IPS-18c (cell line): ENCODE measurements at regions not wholly inside any gene's neighbourhood (a gene's known extent, or its start where the extent isn't known, plus 50 kb on each side); places are given as distances from the start of the nearest gene placed in this dataset.

Experiments
- H3K4me3 ChIP-seq: 2 replicates; pipeline ENCODE4 v1.7.0; 2013; ENCODE audit warnings: low read depth, mild to moderate bottlenecking, low read length, moderate library complexity; ENCODE audit not compliant: insufficient read depth
- H3K9me3 ChIP-seq: one replicate; pipeline ENCODE4 v1.6.1; 2013; ENCODE audit warnings: mild to moderate bottlenecking, low read length, moderate library complexity; ENCODE audit not compliant: control insufficient read depth, insufficient read depth

DNA sequence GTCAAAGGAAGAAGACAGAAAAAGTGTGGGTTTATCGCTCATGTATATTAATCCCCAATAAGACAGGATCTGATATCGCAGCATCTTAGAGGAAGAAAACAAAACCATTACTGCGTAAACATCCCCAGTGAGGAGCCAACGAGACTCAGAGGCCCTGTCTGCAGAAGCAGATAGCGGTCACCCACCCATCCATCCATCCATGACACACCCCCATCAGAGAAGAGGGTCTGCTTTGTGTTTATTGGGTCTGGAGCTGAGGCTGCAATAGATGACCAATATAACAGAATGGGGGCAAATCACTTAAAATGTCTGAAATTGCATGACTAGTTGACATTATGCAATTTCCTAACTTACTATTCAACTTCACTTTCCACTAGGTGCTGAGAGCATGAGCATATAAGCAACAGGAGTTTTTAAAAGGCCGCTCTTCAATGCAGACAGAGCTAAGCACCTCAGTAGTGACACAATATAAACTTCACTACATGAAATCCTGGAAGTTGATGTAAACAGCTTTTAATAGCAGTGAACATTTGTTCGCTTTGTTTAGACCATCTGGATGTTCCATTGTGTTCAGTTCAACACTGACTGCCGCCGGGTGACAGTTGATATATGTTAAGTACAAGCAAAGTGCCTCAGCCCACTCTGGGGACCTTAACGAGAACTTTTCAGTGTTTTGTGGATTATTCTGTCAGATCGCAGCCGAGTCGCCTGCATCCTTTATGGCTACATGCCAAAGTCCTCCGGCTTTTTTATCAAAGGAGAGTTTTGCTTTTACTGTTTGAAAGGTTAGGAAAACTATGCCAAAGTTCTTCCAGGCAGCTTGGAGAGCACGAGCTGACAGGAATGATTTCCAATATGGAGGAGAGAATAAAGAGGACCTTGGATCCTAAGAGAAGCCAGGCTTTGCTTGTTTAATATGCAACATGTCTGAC lies 167.5 kb downstream of the ZNF281 start:
- Histone ChIP-seq H3K4me3 (no peak overlapping the region), H3K9me3 (no peaks in the 10 kb centered on the region)

- Histone ChIP-seq H3K9me3 (no peaks in the 10 kb centered on the region), H3K4me3 (no peak overlapping the region)
Measured at GRCh38 chr1:200240656-200241055, 169.2 kb downstream of the ZNF281 start.

DNA sequence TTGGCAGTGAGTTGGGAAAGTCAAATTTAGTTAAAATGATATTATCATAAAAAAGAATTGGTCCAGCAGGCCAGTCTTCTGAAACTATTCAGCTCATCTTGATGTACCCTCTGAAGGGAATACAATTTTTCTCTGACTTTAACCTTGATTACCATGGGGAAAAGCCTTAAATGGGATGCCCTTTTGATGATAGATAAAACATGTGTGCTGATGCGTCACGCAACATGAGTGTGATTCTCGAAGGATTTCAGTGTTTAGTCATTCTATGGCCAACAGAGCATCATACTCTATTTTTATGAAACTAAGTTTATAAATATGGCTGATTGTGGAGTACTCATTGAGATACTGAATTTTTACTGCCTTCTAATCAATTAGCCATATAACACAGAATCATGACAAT lies 171.5 kb downstream of the ZNF281 start:
- Histone ChIP-seq H3K9me3 (no peaks in the 10 kb centered on the region), H3K4me3 (no peak overlapping the region)

DNA sequence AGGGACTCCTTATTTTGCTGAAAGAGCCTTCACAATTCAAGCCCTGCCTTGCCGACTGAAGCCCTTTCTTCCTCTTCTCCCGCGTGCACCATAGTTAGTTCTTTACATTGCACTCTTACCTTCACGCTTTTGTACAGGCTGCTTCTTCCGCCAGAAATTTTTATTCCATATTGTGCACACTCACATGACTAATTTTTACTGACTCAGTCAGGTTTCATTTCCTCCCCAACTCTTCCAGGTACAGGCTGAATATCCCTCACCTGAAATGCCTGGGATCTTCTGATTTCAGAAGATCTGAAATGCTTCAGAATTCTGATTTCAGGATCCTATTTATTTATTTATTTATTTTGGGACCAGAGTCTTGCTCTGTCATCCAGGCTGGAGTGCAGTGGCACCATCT lies 172.8 kb downstream of the ZNF281 start:
- H3K9me3 ChIP-seq = no peaks in the 10 kb centered on the region

GRCh38 chr1:200234938-200235337 lies 174.9 kb downstream of the ZNF281 start:
- Histone ChIP-seq H3K9me3 (no peaks in the 10 kb centered on the region), H3K4me3 (no peak overlapping the region)

More for the DNA sequence above, 172.8 kb downstream of the ZNF281 start:
- no peak overlapping the region for H3K4me3 ChIP-seq

DNA sequence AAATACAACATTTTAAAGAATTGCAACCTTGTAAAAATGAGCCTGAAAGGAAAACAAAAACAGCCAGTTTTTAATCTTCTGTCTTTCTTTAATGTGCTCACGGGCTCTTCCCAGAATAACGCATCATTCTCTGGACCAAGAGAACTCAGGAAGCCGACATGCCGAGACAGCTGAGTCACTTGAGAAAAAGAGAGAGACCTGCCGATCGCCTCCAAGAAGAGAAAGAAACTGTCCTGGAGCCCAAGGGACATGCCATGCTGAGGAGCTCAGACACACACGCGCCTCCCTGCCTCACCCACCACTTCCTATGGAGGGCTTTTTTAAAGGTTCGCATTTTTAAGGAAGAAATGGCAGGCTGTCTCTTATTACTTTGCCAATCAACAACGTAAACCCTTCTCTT lies 176.4 kb downstream of the ZNF281 start:
- no peaks in the 10 kb centered on the region for H3K9me3 ChIP-seq

DNA sequence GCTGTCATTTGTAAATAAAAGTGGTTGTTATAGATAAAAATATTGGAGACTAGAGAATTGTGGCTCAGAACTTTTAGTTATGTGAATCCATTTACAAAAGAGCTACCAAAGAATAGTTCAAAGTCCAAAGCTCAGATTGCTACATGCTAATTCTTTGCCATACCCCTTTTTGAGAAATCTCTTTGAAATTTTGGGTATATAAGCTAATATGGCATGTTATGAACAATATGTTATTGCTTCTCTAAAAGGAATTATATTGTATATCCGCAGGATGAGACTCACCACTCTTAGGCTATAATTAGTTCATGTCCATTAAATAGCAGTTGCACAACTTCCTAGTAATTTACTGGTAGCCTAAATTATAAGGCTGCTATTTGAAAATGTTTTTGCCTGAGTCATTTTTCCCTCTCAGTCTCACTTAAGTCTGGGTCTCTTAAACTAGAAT lies 178.0 kb downstream of the ZNF281 start:
- H3K9me3 ChIP-seq = no peaks in the 10 kb centered on the region
- H3K4me3 ChIP-seq = no peak overlapping the region

More for the DNA sequence above, 176.4 kb downstream of the ZNF281 start:
- H3K4me3 ChIP-seq = no peak overlapping the region

DNA sequence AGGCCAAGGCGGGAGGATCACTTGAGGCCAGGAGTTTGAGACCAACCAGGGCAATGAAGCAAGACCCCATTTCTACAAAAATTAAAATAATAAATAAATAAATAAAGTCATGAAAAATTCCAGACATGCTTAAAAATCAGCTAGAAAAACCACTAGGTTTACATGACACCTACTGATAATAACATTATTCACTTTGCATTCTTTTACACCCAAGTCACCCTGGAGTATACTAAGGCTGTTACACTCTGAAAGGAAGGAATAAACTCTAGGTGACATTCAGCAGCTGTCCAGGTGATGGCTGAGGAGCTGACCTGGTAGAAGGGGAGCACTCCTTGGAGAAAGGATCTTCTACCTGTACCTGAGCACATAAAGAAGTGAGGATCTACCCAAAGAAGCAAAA lies 179.2 kb downstream of the ZNF281 start:
- H3K9me3 ChIP-seq = no peaks in the 10 kb centered on the region
- no peak overlapping the region for H3K4me3 ChIP-seq

GRCh38 chr1:200228486-200228885 lies 181.3 kb downstream of the ZNF281 start:
- Histone ChIP-seq H3K9me3 (no peaks in the 10 kb centered on the region), H3K4me3 (no peak overlapping the region)

DNA sequence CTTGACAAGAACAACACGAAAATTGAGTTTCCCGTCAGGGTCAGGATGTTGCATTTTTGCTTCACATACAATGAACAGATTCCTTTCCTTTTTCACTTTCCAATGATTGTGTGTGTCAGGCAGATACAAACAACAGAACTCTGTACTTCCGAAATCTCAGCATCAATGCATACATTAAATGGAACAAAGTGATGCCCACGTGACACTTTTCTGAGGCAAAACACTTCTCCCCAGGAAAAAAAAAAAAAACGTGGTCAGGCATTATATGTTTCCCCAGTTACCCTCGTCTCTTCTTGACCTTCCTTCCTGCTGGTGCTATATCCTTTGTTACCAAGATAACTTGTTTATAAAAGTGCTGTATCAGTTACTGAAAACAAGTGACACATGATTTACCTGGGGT lies 181.8 kb downstream of the ZNF281 start:
- no peak overlapping the region for H3K4me3 ChIP-seq
- H3K9me3 ChIP-seq = no peaks in the 10 kb centered on the region
